NCI-H128 (cell line): ENCODE measurements at regions not wholly inside any gene's neighbourhood (a gene's known extent, or its start where the extent isn't known, plus 50 kb on each side); places are given as distances from the start of the nearest gene placed in this dataset.

ENCODE experiments used
- DNase-seq: peaks from one replicate; lab custom pipeline; 2025; ENCODE audit not compliant: unreplicated experiment; lab: John Stamatoyannopoulos, UW

GRCh38 chr14:104521816-104522745 is 57.5 kb upstream of the C14orf180 start:
- DNase-seq, result no peak

- no peak for DNase-seq
These were observed 56.5 kb upstream of the C14orf180 start for GRCh38 chr14:104522926-104523545.

DNA sequence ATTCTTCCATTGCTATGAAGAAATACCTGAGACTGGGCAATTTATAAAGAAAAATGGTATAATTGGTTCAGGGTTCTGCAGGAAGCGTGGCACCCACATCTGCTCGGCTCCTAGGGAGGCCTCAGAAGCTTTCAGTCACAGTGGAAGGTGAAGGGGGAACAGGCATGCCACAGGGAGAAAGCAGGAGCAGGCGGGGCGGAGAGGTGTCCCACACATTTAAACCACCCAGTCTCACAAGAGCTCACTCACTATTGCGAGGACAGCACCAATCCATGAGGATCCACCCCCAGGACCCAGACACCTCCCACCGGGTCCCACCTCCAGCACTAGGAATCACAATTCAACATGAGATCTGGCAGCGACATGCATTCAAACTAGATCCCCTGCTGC is 56.0 kb upstream of the C14orf180 start:
- no peak for DNase-seq

GRCh38 chr14:104524726-104525125 is 54.8 kb upstream of the C14orf180 start:
- DNase-seq, result no peak

DNA sequence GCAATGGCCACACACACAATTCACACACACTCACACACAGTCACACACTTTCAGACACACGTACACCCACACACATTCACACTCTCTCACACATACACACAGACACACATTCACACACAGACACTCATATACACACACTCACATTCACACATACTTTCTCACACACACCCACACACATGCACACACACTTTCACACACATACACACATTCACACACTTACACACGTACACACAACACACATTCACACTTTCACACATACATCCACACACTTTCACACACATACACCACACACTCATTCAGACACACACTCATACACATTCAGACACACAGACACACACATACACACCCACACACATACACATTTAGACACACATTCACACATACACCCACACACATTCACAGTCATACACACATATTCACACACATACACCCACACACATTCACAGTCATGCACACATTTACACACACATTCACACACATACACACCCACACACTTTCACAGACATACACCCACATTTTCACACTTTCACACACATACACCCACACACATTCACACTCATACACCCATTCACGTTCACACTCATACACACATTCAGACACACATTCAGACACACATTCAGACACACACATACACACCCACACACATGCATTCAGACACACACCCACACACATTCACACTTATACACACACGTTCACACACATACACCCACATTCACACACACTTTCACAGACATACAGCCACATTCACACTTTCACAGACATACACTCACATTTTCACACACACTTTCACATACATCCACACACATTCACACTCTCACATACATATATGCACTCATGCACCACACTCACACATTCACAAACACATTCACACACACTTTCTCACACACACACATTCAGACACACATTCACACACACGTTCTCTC is 52.6 kb upstream of the C14orf180 start:
- no peak for DNase-seq

DNA sequence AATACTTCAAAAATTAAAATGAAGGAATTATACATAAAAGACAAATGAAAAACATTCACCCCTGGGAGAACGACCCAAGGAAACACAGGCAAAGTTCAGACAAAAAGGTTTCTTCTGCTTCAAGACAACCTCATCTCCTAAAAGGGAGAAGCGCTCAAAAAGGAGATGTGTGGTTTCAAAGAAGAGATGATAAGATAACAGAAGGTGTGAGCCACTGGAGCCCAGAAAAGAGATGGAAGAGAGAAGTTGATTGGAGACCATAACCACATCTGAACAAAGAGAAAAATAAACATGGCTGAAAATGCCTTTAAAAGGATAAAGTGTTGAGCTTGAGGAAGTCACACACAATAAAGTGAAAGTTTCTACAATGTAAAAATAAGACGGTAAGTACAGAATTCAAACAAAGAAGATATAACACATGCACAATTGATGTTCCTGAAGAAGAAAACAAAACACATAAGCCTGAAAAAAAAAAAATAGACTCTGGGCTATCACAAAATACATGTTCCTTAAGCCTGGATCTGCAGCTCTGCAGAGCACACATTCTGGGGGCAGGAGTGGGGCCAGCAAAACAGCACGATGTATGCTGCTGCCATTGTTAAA is 51.6 kb upstream of the C14orf180 start:
- no peak for DNase-seq

DNA sequence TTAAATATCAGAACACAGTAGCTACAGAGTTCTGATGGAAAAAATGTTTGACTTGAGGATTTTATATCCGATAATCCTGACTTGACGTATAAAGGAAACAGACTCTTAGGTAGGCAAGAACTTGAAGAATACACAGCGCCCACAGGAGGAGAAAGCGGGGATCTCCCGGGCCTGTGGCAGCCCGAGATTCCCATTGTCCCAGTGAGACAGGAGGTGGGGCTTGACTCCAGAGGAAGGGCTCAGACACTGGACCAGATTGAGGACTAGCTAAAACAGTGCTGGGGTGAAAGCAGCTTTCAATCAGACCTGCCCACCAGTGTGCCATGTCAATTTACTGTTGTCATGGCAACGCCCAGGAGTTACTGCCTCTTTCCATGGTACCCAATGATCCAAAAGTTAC is 51.1 kb upstream of the C14orf180 start:
- DNase-seq, result no peak
